Fibroblast of skin of back (primary cell): ENCODE measurements at regions not wholly inside any gene's neighbourhood (a gene's known extent, or its start where the extent isn't known, plus 50 kb on each side); places are given as distances from the start of the nearest gene placed in this dataset.
A peak's percentile ranks its signal among the peaks of the same experiment; 100 is the strongest.
"Not testable (repeated sequence)": the region's sequence is repeated elsewhere in the genome, so short reads cannot be mapped to it uniquely, and the experiment has no call there.

Source experiments
- DNase-seq: peaks from one replicate; pipeline ENCODE4 v3.0.0-alpha.2; 2013

GRCh38 chr18:41126541-41127235, 828.3 kb upstream of the PIK3C3 start:
- DNase-seq, result peak; percentile 78

- DNase-seq, result peak; percentile 79
Observed at GRCh38 chr18:41121116-41121826, 833.8 kb upstream of the PIK3C3 start.

- DNase-seq, result no peak
Observed at GRCh38 chr18:41119031-41119430, 836.0 kb upstream of the PIK3C3 start.

GRCh38 chr18:41113885-41114482, 841.0 kb upstream of the PIK3C3 start:
- no peak for DNase-seq

GRCh38 chr18:41099451-41099850, 855.6 kb upstream of the PIK3C3 start:
- DNase-seq, result no peak

- DNase-seq, result peak; percentile 27
Observed at GRCh38 chr18:41096504-41096903, 858.5 kb upstream of the PIK3C3 start.

- peak; percentile 1 for DNase-seq
Observed at GRCh38 chr18:41077076-41077475, 878.0 kb upstream of the PIK3C3 start.

- peak; percentile 86 for DNase-seq
Observed at GRCh38 chr18:41075212-41075611, 879.8 kb upstream of the PIK3C3 start.

GRCh38 chr18:41073372-41073954, 881.6 kb upstream of the PIK3C3 start:
- peak; percentile 89 for DNase-seq

GRCh38 chr18:41072946-41073345, 882.1 kb upstream of the PIK3C3 start:
- no peak for DNase-seq

GRCh38 chr18:41071826-41072225, 883.2 kb upstream of the PIK3C3 start:
- DNase-seq, result no peak

- no peak for DNase-seq
Observed at GRCh38 chr18:41069167-41069566, 885.9 kb upstream of the PIK3C3 start.

- DNase-seq, result no peak
Observed at GRCh38 chr18:41064916-41065315, 890.1 kb upstream of the PIK3C3 start.

GRCh38 chr18:41060967-41061366, 894.1 kb upstream of the PIK3C3 start:
- DNase-seq, result no peak

GRCh38 chr18:41059126-41059415, 896.0 kb upstream of the PIK3C3 start:
- DNase-seq, result no peak

GRCh38 chr18:41058351-41059125, 896.5 kb upstream of the PIK3C3 start:
- DNase-seq, result peak; percentile 28

GRCh38 chr18:41052625-41053024, 902.4 kb upstream of the PIK3C3 start:
- DNase-seq, result no peak

- DNase-seq, result not testable (repeated sequence)
Observed at GRCh38 chr18:41046250-41046649, 908.8 kb upstream of the PIK3C3 start.

- DNase-seq, result no peak
Observed at GRCh38 chr18:41043876-41044275, 911.2 kb upstream of the PIK3C3 start.

- DNase-seq, result no peak
Observed at GRCh38 chr18:41042866-41043265, 912.2 kb upstream of the PIK3C3 start.

- no peak for DNase-seq
Observed at GRCh38 chr18:41038071-41038470, 917.0 kb upstream of the PIK3C3 start.

GRCh38 chr18:41036346-41036745, 918.7 kb upstream of the PIK3C3 start:
- no peak for DNase-seq

GRCh38 chr18:41034413-41034812, 920.6 kb upstream of the PIK3C3 start:
- no peak for DNase-seq
